Thyroid gland (tissue), 4 donors: ENCODE measurements at regions not wholly inside any gene's neighbourhood (a gene's known extent, or its start where the extent isn't known, plus 50 kb on each side); places are given as distances from the start of the nearest gene placed in this dataset.
"Not testable (repeated sequence)": the region's sequence is repeated elsewhere in the genome, so short reads cannot be mapped to it uniquely, and the experiment has no call there.

Source experiments
- POLR2A ChIP-seq, 2 donors: fragments of 450-650 bp; IDR thresholded peaks; one replicate each; pipeline ENCODE4 v1.6.1; 2017; ENCODE audit warnings: antibody characterized with exemption in 2 of 2, mild to moderate bottlenecking in 2 of 2, moderate library complexity in 1 of 2
- TF ChIP-seq, protein P1 (sequence below), 6 experiments: fragments of 200-600 bp in 3 of 6; fragments of 450-650 bp in 3 of 6; sonication (generic) in 3 of 6; IDR thresholded peaks; one replicate each; pipeline ENCODE4 v1.5.1; 2016 to 2019; ENCODE audit warnings: antibody characterized with exemption in 6 of 6, mild to moderate bottlenecking in 2 of 6, inconsistent platforms in 1 of 6, moderate library complexity in 1 of 6

DNA sequence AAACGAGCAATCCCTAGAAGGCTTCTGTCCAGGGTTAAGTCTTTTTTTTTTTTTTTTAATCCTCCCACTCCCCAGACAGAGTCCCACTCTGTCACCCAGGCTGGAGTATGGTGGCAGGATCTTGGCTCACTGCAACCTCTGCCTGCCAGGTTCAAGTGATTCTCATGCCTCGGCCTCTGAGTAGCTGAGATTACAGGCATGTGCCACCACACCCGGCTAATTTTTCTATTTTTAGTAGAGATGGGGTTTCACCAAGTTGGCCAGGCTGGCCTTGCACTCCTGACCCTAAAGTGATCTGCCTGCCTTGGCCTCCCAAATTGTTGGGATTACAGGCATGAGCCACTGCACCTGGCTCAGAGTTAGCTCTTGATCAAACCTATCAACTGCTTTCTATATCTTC, 67.1 kb upstream of the PTPRG start:
- TF ChIP-seq, protein P1, sequence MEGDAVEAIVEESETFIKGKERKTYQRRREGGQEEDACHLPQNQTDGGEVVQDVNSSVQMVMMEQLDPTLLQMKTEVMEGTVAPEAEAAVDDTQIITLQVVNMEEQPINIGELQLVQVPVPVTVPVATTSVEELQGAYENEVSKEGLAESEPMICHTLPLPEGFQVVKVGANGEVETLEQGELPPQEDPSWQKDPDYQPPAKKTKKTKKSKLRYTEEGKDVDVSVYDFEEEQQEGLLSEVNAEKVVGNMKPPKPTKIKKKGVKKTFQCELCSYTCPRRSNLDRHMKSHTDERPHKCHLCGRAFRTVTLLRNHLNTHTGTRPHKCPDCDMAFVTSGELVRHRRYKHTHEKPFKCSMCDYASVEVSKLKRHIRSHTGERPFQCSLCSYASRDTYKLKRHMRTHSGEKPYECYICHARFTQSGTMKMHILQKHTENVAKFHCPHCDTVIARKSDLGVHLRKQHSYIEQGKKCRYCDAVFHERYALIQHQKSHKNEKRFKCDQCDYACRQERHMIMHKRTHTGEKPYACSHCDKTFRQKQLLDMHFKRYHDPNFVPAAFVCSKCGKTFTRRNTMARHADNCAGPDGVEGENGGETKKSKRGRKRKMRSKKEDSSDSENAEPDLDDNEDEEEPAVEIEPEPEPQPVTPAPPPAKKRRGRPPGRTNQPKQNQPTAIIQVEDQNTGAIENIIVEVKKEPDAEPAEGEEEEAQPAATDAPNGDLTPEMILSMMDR (IDR thresholded peaks at IDR 0.05), result not testable (repeated sequence)
- TF ChIP-seq POLR2A (IDR thresholded peaks at IDR 0.05), result not testable (repeated sequence)
